GM12892 (cell line): ENCODE measurements at regions not wholly inside any gene's neighbourhood (a gene's known extent, or its start where the extent isn't known, plus 50 kb on each side); places are given as distances from the start of the nearest gene placed in this dataset.

Experiments
- POLR2A ChIP-seq: IDR thresholded peaks from 2 replicates; pipeline ENCODE4 v1.6.1; 2011; ENCODE audit warnings: low read depth, low read length, control low read depth
- POLR2AphosphoS5 ChIP-seq: IDR thresholded peaks from 2 replicates; pipeline ENCODE4 v1.6.1; 2011; ENCODE audit warnings: low read depth, low read length, control low read depth
- TAF1 ChIP-seq: IDR thresholded peaks from 2 replicates; pipeline ENCODE4 v1.6.1; 2011; ENCODE audit warnings: low read depth, mild to moderate bottlenecking, control low read depth, low read length, borderline replicate concordance

DNA sequence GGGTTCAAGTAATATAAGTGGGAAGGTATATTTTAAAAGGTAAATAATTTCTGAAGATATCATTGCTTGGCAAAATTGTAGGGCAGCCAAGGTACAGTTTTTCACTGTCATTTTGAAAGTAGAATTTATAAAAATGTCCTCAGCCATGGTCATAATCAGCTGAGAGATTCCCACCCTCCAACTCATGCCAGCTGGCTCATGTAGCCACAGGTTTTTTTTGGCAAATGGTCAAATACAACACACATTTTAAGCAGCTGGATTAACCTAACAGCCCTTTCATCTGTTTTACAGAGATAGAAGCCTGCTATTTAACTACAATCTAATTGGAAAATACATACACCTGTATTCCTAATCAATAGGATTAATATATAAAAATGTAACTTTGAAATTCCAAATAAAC, 619.2 kb upstream of the SGCG start:
- TF ChIP-seq POLR2AphosphoS5 (no peak), POLR2A (no peak), TAF1 (no peak)
